ENCODE measurements at regions not wholly inside any gene's neighbourhood (a gene's known extent, or its start where the extent isn't known, plus 50 kb on each side); places are given as distances from the start of the nearest gene placed in this dataset.

DNA sequence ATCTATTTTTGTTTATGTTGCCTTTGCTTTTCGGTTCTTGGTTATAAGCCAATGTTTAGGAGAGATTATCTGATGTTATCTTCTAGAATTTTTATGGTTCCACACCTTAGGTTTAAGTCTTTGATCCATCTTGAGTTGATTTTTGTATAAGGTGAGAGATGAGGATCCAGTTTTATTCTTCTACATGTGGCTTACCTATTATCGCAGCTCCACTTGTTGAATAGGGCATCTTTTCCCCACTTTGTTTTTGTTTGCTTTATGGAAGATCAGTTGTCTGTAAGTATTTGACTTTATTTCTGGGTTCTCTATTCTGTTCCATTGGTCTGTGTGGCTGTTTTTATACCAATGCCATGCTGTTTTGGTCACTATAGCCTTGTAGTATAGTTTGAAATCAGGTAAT lies 927.0 kb downstream of the UQCRFS1 start:
- TF ChIP-seq, protein P1, sequence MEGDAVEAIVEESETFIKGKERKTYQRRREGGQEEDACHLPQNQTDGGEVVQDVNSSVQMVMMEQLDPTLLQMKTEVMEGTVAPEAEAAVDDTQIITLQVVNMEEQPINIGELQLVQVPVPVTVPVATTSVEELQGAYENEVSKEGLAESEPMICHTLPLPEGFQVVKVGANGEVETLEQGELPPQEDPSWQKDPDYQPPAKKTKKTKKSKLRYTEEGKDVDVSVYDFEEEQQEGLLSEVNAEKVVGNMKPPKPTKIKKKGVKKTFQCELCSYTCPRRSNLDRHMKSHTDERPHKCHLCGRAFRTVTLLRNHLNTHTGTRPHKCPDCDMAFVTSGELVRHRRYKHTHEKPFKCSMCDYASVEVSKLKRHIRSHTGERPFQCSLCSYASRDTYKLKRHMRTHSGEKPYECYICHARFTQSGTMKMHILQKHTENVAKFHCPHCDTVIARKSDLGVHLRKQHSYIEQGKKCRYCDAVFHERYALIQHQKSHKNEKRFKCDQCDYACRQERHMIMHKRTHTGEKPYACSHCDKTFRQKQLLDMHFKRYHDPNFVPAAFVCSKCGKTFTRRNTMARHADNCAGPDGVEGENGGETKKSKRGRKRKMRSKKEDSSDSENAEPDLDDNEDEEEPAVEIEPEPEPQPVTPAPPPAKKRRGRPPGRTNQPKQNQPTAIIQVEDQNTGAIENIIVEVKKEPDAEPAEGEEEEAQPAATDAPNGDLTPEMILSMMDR (IDR thresholded peaks at IDR 0.05; ENCODE audit: low read depth, low read length, missing control alignments), result no peak
- no peak for DNase-seq (ENCODE audit: low read depth)

DNA sequence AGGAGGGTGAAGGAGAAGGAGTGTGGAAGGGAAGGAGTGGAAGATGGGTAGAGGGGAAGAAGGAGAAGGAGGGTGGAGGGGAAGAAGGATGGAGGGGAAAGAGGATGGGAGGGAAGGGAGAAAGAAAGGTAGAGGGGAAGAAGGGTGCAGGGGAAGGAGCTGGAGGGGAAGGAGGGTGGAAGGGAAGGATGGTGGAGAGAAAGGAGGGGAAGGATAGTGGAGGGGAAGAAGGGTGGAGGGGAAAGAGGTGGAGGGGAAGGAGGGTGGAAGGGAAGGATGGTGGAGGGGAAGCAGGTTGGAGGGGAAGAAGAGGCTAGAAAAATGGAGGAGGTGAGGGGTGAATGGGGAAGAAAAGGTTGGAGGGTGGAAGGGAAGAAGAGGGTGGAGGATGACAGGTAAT lies 927.9 kb downstream of the UQCRFS1 start:
- no peak for DNase-seq (ENCODE audit: low read depth)
- H3K4me3 ChIP-seq (ENCODE audit: low read depth, low read length), result no peak overlapping the region
- TF ChIP-seq, protein P1 (IDR thresholded peaks at IDR 0.05; ENCODE audit: low read depth, low read length, missing control alignments), result no peak

More for the DNA sequence above, 927.0 kb downstream of the UQCRFS1 start:
- H3K4me3 ChIP-seq (ENCODE audit: low read depth, low read length), result no peak overlapping the region

DNA sequence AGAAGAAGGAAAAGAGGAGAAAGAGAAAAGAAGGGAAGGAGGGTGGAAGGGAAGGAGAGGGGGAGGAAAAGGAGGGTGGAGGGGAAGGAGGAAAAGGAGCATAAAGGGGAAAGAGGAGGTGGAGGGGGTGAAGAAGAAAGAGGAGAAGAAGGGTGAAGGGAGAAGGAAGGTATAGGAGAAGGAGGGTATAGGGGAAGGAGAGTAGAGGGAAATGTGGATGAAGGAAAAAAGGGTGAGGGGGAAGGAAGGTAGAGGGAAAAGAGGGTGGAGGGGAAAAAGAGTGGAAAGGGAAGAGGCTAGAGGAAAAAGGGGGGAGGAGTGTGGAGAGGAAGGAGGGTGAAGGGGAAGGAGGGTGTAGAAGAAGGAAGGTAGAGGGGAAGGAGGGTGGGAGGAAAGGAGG lies 928.6 kb downstream of the UQCRFS1 start:
- no peak overlapping the region for H3K4me3 ChIP-seq (ENCODE audit: low read depth, low read length)
- TF ChIP-seq, protein P1 (IDR thresholded peaks at IDR 0.05; ENCODE audit: low read depth, low read length, missing control alignments), result no peak
- no peak for DNase-seq (ENCODE audit: low read depth)

DNA sequence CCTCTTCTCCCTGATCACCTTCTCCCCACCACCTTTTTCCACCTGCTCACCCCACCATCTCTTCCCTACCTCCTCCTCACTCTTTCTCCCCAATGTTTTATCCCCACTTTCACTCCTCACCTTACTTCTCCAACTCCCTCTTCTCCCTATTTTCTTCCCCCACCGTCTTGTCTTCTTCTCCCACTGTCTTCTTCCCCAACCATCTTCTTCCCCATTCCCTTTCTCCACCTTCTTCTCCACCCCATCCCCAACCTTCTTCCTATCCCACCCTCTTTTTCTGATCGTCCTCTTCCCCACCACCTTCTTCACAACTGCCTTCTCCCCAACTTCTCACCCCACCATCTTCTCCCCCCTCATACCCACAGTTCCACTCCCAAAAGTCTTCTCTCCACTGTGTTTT lies 929.4 kb downstream of the UQCRFS1 start:
- H3K4me3 ChIP-seq (ENCODE audit: low read depth, low read length), result no peak overlapping the region
- TF ChIP-seq, protein P1 (IDR thresholded peaks at IDR 0.05; ENCODE audit: low read depth, low read length, missing control alignments), result no peak
- no peak for DNase-seq (ENCODE audit: low read depth)

DNA sequence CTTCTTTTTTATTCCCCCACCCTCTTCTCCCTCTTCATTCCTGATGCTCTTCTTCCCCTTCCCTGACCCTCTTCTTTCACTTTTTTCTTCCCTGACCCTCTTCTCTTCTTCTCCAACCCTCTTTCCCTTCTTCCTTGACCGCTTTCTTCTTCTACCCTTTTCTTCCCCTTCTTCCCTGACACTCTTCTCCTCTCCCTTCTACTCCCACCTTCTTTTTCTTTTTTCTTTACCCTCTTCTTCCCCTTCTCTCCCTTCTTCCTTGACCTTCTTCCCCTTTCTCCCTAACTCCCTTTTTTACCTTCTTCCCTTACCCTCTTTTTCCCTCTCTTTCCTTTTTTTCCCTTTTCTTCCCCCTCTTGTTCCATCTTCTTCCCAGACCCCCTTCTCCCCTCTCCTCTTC lies 931.3 kb downstream of the UQCRFS1 start:
- no peak overlapping the region for H3K4me3 ChIP-seq (ENCODE audit: low read depth, low read length)
- DNase-seq (ENCODE audit: low read depth), result no peak
- TF ChIP-seq, protein P1 (IDR thresholded peaks at IDR 0.05; ENCODE audit: low read depth, low read length, missing control alignments), result no peak

DNA sequence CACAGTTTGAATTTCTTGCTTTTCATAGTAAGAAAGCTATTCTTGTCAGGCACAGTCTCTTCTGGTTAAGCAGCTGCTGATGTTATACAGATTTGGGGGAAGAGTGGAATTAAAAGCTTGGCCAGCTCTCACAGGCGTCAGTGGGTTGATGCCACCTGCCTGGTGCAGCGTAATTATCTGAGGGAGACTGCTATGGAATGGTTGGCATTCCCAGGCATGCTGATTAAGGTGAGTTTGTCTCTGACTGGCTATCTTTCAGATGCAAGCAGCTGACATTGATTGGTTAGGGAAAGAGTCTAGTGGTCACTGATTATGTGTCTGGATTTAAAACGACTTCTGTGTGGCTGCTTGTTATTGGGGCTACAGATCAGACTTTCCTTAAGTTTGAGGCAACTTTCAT lies 948.4 kb downstream of the UQCRFS1 start:
- no peak for DNase-seq (ENCODE audit: low read depth)
- TF ChIP-seq, protein P1 (IDR thresholded peaks at IDR 0.05; ENCODE audit: low read depth, low read length, missing control alignments), result no peak
- H3K4me3 ChIP-seq (ENCODE audit: low read depth, low read length), result no peak overlapping the region

DNA sequence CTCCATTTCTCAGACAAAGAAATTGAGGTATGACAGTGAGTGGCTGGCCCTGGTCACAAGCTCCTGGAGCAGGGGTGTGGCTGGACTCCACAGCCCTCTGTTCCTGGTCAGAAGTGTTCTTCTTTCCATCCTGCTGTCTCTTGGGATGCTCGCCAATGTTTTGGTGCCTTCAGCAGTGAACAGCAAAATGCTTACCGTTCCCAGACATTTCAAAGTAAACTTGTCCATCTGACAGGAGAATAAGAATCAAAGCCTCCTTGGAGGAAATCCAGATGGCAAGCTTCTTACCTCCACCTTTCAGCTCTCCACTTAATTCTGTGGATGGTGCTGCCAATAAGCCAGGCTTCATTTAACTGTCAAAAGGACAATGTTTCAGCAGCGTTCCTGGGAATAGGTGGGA lies 954.1 kb downstream of the UQCRFS1 start:
- H3K4me3 ChIP-seq (ENCODE audit: low read depth, low read length), result no peak overlapping the region
- no peak for DNase-seq (ENCODE audit: low read depth)
- TF ChIP-seq, protein P1 (IDR thresholded peaks at IDR 0.05; ENCODE audit: low read depth, low read length, missing control alignments), result no peak
